Hematopoietic multipotent progenitor cell treated with erythropoietin and hydrocortisone succinate and interleukin-3 and kit ligand, for 4 days (in vitro differentiated cells): ENCODE measurements at regions not wholly inside any gene's neighbourhood (a gene's known extent, or its start where the extent isn't known, plus 50 kb on each side); places are given as distances from the start of the nearest gene placed in this dataset.

ENCODE experiments used
- DNase-seq: peaks from one replicate; pipeline ENCODE4 v3.0.0-alpha.2; 2015

DNA sequence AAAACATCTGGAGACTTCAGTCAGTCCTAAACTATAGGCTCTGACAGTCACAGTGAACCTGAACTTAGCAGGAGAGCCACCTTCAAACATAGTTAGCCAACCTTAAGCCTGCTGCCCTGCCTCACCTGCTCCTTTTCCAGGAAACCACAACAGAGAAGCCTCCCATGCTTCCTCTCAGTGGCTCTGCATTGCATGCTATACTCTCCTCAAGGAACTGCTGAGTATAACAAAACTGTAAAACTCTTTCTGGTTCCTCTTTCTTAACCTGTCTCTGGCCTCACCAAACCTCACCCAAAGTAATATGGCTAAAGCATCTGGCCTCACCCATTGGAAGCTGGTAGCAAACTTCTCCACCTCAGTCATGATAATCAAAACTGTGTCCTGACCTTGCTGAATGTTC lies 122.1 kb downstream of the ANKRD50 start:
- DNase-seq, result peak; percentile 59

DNA sequence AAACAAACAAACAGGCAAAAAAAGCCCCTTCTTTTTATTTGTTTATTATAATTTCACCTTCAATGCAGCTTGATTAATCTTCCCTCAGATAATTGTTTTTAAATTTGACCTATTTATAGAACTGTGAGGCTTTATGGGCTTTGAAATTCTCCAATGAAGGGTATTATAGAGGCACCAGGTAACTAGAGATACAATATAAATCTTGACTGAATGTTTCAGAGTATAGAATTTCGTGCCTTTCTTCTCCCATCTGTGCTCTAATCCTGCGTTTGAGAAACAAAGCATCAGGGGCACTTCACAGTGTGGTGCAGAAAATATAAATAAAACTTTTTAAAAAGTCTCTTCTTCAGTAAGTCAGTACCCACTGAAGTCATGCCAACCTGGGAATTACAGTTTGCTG lies 120.9 kb downstream of the ANKRD50 start:
- DNase-seq, result no peak

DNA sequence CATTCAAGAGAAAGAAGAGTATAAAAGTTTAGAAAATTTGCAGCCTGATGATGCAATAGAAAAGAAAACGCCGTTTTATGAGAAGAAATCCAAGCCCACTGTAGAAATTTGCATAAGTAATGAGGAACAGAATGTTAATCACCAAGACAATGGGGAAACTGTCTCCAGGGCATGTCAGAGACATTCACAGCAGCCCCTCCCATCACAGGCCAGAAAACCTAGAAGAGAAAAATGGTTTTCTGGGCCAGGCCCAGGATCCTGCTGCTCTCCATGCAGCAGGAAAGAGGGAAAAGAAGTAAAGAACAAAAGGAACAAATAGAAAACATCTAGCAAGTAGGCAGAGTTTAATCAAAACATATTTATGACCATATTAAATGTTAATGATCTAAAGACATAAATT lies 119.0 kb downstream of the ANKRD50 start:
- no peak for DNase-seq

DNA sequence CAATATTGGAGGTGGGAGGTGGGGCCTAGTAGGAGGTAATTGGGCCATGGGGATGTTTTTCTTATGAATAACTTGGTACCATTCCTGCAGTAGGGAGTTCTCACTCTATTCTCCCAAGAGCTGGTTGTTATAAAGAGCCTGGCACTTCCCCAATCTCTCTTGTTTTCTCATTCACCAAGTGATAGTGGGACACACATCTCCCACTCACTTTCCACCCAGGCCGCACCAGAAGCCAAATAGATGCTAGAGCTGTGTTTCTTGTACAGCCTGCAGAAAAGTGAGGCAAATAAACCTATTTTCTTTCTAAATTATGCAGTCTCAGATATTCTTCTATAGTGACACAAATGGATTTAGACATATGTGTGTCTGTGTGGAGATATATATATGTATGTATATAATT lies 117.6 kb downstream of the ANKRD50 start:
- no peak for DNase-seq

DNA sequence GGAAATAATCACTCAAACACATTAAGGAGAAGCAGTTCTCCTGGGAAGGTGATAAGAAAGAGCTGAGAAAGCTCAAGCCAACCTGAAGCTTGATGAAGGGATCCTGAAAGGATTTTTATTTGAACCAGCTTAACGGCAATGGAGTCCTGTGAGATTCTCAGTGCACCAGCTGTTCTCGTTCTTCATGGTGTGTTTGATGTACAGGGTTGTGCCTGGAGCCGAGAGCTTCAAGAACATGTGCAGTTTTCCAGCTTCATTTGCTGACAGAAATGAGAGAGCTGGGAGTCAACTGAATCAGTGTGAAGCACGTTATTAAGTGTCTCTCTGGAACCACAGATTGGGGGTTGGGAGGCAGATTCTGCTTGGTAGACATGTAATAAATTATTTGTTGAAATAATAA lies 115.7 kb downstream of the ANKRD50 start:
- DNase-seq, result no peak

DNA sequence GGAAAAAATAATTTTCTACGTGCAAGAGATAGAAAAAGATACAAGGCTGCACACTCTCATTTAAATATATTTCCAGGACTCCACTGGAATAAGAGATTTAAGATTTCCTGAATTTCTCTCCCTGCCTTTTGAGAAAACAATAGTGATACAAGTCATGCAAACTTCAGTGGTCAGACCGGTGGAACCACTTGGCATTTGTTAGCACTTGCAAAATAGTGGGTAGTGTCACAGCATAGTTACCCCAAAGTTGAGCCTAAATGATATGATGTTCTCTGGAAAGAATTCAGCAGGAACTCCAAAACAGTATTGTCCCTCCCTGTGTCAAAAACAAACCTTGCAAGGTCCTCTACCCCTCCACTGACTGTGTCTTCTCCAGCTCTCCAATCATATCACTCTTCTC lies 102.3 kb downstream of the ANKRD50 start:
- DNase-seq, result no peak
